ENCODE measurements at regions not wholly inside any gene's neighbourhood (a gene's known extent, or its start where the extent isn't known, plus 50 kb on each side); places are given as distances from the start of the nearest gene placed in this dataset.

DNA sequence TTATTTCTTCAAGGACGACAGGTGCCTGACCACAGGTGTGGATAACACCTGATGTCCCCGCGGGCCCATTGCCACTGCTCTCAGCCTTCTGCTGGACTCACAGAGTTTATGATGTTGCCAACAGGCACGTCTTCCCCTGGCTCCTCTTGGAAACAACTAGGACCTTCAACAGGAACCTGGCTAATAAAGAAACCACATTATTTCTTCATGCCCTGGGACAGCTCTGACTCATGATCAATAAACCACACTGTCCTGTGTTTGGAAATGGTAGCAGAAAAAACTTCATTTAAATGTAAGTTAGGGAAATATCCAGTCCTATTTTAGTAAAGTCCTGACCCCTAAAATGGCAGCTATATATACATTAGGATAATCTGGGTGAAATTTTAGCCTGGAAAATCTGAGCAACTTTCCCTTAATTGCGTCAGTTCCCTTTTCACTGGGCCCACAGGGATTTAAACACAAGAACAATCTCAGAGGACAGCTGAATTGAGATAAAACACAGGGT, 158.9 kb downstream of the VAPA start:
- in situ Hi-C loops (cut with HindIII; ENCODE audit: low sequenced_read_pairs) = no loop called here
- no peak for DNase-seq (ENCODE audit: low spot score)

DNA sequence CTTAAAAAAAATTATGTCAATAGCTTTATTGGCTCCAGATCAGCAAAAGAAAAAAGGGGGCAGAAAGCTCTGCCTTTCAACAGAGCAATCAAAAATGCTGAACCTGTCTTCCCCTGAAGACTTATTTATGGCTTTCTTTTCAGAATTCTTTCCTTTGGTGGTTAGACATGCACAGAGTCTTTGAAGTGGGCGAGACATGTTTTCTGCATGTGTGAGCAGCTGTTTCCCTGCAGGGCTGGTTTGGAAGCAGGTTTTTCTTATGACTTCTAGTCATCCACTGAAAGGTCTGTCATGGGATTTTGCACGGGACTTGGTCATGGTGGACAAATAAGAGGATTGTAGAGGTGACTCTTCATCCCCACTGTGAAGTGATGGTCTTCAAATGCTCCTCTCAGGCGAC, 160.3 kb downstream of the VAPA start:
- no peak for DNase-seq (ENCODE audit: low spot score)
- in situ Hi-C loops (cut with HindIII; ENCODE audit: low sequenced_read_pairs) = no loop called here

DNA sequence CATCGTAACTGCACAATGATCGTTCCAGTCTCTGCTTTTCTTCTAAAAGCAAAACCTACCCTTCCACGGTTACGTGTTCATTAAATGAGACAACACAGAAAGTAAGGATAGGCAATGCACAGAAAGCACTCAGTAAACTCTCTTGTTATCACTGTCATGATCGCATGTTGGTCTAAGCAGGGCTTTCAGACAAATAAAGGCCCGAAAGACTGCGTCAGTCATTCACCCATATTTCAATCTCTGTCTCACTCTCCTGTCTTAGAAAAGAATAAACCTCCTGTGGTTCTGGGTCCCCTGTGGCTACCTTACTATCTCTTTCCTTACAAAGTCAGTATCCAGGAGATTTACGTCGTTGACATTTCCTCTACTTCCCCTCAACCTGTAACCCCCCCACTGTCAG, 160.9 kb downstream of the VAPA start:
- no peak for DNase-seq (ENCODE audit: low spot score)
- in situ Hi-C loops (cut with HindIII; ENCODE audit: low sequenced_read_pairs) = no loop called here

DNA sequence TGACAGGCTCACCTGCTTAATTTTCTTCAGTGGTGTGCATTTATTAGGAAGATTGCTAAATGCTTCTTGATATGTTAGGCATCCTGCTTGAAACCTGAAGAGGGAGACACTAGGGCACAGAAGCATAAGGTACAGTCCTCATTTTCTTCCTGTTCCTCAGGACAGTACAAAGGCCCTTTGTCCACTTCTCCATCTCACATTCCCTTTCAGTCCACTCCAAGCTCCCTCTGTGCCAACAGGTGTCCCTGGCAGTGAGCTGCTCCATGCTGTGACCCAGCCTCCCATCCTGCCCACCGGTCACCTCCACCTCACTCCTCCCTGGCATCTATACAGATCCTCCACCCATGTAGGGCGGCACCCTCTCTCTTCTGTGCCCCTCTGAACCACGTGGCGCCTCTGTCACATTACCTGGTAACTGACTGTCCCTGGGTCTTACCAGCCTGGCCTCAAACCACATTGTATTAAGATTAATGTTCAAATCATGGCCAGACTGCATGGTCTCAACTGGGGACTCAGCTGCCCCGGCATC, 162.8 kb downstream of the VAPA start:
- no peak for DNase-seq (ENCODE audit: low spot score)
- in situ Hi-C loops (cut with HindIII; ENCODE audit: low sequenced_read_pairs) = no loop called here

DNA sequence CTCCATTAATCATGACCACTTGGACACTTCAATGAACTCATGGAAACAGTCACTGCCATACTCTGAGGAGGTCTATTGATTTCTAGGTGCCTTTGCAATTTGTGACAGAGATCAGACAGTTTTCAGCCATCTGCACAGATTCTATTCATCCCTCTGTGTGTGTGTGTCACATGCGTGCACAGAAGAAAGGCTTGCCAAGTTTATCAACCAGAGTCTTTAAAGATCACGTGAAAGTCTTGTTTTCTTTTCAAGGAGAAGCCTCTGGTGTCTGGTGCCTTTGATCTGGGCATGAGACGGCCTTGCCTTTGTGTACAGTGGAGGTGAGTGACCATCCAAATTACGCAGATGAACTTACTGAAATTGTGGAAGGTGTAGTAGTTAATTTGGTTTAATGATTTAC, 164.2 kb downstream of the VAPA start:
- in situ Hi-C loops (cut with HindIII; ENCODE audit: low sequenced_read_pairs) = no loop called here
- DNase-seq (ENCODE audit: low spot score) = no peak

DNA sequence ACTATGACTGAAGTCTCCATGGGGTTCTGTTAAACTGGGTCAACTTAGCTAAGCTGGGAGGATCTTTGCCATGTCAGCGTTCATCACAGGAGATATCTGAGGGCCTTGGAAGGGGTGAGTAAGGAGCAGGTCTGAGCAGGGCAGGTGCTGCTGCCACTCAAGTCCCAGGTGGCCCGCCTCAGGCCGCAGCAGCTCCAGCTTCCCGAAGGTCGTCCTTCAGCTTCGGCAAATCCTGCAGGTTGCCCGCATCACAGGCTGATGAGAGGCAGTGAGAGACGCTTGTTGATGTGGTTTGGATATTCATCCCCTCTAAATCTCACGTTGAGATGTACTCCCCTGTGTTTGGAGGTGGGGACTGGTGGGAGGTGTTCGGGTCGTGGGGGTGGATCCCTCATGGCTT, 166.6 kb downstream of the VAPA start:
- no peak for DNase-seq (ENCODE audit: low spot score)
- in situ Hi-C loops (cut with HindIII; ENCODE audit: low sequenced_read_pairs) = no loop called here

DNA sequence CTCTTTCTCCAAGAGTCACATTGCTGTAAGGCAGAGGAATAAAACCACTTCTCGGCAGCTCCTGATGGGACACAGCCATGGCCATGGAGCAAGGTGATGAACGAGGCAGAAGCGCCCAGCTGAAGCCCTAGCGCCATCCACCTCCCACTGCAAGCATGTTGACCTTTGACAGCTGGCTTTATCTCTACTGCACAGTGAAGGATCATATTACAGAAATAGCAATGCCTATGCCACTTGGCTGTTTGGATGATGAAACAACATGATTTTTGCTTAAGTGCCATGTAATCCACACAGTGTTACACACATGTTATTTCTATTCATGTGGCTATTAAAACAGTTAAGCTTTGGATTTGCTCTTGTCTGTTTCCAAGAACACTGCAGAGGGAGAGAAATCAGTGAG, 167.7 kb downstream of the VAPA start:
- no peak for DNase-seq (ENCODE audit: low spot score)
- in situ Hi-C loops (cut with HindIII; ENCODE audit: low sequenced_read_pairs) = no loop called here

DNA sequence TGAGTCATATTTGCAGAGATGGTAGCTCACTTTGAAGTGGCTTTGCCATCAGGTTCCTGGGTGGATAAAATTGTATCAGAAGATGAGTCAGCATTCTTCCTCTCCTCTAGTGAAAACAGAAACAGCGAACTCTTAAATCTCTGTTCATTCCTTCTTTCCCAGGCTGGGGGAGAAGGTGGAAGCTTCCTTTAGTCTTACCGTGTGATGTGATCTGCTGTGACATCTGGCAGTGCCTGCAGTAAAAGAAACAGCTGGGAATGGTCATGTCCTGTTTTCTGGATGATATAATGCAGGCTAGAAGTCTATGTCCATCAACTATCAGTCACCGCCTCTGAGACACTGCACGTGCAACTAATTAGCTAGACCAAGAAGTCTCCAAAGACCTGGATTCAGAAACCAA, 171.6 kb downstream of the VAPA start:
- DNase-seq (ENCODE audit: low spot score) = no peak
- in situ Hi-C loops (cut with HindIII; ENCODE audit: low sequenced_read_pairs) = no loop called here

DNA sequence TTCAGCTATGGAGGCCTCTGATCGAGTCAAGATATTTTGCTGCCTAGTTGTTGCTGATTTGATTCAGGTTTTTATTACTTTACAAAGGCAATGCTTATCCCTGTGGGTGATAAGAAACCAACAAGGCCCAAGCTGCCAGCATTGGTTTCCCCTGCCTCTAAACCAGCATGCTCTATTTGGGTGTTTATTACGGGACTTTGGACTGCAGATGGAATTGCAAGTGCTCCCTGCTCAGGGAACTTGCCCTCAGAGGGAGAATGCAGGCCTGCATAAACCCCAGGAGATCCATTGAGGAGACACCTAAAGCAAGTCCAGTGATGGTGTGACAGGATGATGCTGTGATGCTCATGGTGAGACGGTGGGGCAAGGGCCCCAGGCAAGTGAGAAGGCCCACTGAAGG, 172.1 kb downstream of the VAPA start:
- in situ Hi-C loops (cut with HindIII; ENCODE audit: low sequenced_read_pairs) = no loop called here
- DNase-seq (ENCODE audit: low spot score) = no peak

DNA sequence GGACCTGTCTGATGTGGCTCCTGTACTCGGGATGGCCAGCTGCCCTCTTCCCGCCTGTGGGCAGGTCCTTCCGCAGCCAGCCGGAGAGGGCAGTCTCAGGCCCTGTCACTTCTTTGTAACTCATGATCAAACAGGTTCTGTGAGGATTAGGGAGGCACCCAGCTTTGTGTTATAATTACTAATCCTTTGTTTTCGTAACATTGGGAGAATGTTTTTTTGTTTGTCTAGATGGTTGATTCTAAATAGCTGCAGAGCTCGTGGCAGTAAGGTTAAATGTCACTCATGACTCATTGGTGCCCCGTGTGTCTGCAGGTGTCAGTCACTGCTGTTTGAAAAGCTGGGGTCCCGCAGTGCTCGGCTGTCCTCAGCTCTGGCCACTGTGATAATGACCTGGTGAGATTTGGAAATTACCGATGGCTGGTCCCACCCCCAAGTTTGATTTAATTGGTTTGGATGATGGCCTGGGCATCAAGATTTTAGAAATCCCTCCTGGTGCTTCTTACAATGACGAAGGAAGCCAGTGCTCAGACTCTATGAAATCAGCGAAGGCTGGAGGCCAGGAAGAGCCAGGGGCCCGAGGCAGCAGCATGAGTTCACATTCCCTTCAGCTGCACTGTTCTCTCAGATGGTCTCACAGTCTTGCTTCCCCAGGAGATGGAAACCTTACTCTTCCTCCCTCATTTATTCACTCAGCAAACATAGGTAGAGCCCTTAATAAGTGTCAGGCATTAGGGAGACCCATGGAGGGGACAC, 172.8 kb downstream of the VAPA start:
- DNase-seq (ENCODE audit: low spot score) = no peak
- in situ Hi-C loops (cut with HindIII; ENCODE audit: low sequenced_read_pairs) = no loop called here

DNA sequence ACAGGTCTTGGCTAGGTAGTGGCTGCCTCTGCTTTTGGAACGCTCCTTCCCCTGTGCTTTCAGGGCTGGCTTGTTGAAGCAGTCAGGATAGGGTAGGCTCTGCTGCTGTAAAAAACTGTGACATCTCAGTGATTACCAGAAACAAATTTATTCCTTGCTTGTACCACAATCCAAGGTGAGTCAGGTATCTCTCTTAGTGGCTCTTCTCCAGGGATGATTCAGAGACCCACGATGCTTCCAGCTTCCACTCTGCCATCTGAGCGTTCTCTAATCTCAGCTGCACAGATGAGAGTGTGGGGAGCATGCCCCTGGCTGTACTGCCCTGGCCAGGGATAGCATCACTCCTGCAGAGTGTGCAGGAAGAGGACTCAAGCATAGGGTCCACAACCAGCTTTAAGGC, 174.9 kb downstream of the VAPA start:
- in situ Hi-C loops (cut with HindIII; ENCODE audit: low sequenced_read_pairs) = no loop called here
- DNase-seq (ENCODE audit: low spot score) = no peak

DNA sequence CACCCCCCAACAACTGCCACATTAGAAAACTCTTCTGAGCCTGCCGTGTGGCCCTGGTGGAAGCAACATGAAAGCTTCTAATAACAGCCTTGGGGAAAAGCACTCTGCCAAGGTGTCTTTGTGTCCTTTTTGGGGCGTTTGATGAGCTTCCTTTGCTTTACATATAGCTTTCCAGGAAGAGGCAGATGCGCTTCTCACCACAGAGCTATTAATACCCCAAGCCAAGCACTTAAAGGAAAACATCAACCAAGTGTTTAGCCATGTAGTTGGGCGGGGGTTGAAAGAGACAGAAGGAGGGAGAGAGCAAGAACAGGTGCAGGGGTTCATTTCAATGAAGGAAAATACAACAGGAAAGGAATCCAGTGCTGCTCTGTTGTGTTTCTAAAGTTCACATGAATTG, 176.1 kb downstream of the VAPA start:
- DNase-seq (ENCODE audit: low spot score) = no peak
- in situ Hi-C loops (cut with HindIII; ENCODE audit: low sequenced_read_pairs) = no loop called here

DNA sequence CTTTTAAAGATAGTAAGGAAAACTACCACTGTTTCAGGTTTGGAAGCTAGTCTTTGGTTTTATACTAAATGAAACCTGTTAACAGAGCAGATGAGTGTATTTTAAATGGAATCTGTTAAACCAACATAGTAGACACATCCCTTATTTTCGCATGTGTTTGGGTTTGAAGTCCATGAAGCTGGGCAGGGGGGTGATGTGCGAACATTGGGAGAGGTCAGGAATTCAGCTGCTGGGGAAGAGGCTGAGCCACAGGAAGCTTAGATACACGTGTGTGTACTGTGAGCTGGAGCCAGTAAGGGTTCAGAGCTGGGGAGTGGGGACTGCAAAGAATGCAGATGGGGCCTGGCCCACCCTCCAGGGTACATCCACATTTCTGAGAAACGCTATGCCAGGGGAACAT, 176.9 kb downstream of the VAPA start:
- DNase-seq (ENCODE audit: low spot score) = no peak
- in situ Hi-C loops (cut with HindIII; ENCODE audit: low sequenced_read_pairs) = no loop called here

DNA sequence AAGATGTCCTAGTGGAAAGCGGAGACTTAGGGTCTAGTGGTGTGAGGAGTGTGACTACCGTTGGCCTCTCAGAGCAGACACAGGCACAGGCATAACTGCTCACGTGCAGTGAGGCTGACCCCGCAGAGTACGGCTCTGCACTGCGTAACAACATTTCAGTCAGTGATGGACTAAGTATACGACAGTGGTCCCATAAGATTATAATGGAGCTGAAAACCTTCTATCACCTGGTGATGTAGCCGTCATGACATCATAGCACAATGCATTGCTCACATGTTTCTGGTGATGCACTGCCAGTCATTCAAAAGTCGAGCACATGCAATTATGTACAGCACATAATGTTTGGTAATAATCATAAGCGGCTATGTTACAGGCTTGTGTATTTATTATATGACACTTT, 179.6 kb downstream of the VAPA start:
- in situ Hi-C loops (cut with HindIII; ENCODE audit: low sequenced_read_pairs) = no loop called here
- no peak for DNase-seq (ENCODE audit: low spot score)

DNA sequence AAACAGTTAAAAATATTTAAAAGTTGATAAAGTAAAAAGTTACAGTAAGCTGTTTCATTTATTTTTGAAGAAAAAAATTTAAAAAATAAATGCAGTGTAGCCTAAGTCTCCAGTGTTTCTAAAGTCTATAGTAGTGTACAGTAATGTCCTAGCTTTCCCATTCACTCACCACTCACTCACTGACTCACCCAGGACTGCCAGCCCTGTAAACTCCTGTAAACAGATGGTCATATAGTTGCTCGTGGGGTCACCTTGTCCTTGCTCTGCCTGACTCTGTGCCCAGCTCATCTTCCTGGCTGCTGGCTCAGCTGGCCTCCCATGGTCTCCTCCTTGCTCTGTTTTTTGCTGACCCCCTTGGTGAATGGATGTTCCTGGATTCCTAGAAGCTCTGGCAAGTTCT, 180.3 kb downstream of the VAPA start:
- in situ Hi-C loops (cut with HindIII; ENCODE audit: low sequenced_read_pairs) = no loop called here
- no peak for DNase-seq (ENCODE audit: low spot score)

DNA sequence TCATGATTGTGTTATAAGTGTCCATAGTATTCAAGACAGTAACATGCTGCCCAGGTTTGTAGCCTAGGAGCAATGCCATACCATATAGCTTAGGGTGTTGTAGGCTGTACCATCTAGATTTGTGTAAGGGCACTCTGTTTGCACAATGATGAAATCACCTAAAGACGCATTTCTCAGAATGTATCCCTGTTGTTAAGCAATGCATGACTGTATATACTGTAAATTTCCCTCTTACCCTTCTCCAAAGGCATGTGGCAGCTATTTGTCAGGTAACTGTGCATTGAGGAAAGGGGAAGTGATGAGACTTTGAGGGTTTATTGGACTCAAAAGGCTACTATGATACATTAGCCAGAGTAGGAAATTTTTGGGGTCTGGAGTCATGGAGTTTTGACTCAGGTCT, 180.8 kb downstream of the VAPA start:
- no peak for DNase-seq (ENCODE audit: low spot score)
- in situ Hi-C loops (cut with HindIII; ENCODE audit: low sequenced_read_pairs) = no loop called here

DNA sequence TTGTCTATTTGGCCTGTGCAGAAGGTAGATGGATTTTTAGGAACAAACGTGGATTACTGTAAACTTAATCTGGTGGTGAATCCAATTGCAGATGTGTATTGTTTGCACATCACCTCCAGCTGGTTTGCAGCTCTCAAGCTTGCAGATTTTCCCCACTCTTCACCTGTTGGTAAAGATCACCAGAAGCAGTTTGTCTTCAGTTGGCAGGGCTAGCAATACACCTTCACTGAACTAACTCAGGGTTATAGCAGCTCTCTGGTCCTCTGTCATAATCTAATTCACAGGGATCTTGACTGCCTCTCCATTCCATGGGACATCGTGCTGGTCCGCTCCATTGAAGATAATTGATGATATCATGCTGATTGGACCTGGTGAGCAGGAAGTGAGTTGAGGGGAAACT, 181.5 kb downstream of the VAPA start:
- no peak for DNase-seq (ENCODE audit: low spot score)
- in situ Hi-C loops (cut with HindIII; ENCODE audit: low sequenced_read_pairs) = no loop called here

DNA sequence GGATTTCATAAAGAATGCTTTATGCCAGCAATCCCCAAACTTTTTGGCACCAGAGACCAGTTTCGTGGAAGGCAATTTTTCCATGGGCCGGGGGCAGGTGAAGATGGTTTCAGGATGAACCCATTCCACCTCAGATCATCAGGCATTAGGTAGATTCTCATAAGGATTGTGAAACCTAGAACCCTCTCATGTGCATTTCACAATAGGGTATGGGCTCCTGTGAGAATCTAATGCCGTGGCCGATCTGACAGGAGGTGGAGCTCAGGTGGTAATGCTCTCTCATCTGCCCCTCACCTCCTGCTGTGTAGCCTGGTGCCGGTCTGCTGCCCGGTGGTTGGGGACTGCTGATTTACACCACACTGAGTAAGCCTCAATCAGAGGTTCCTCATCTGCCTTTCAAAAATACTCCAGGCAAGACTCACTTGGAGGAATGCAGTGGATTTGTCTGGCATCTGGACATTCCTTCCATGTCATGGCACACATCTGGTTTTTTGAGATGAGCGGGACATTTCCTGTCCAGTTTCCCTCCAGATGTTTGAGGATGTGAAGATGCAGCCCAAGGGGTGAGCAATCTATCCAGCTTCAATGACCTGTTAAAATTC, 185.8 kb downstream of the VAPA start:
- no peak for DNase-seq (ENCODE audit: low spot score)
- in situ Hi-C loops (cut with HindIII; ENCODE audit: low sequenced_read_pairs) = no loop called here

DNA sequence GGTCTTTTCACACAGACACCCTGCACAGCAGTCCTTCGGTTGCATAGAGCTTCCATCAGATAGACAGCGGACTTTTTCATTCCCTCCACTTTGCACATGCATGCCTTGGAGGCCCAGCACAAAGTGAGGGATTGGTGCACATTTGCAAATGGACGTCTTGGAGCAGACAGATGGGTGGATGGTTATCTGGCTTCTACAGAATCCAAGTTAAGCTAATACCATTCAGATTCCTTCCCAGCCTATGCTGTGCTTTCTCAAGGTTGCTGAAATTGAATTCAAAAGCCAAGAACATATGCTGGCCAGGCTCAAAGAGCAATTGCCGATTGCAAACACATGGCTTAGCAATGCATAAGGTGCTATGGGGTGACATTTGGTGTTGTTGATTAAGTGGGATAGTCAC, 186.4 kb downstream of the VAPA start:
- no peak for DNase-seq (ENCODE audit: low spot score)
- in situ Hi-C loops (cut with HindIII; ENCODE audit: low sequenced_read_pairs) = no loop called here

DNA sequence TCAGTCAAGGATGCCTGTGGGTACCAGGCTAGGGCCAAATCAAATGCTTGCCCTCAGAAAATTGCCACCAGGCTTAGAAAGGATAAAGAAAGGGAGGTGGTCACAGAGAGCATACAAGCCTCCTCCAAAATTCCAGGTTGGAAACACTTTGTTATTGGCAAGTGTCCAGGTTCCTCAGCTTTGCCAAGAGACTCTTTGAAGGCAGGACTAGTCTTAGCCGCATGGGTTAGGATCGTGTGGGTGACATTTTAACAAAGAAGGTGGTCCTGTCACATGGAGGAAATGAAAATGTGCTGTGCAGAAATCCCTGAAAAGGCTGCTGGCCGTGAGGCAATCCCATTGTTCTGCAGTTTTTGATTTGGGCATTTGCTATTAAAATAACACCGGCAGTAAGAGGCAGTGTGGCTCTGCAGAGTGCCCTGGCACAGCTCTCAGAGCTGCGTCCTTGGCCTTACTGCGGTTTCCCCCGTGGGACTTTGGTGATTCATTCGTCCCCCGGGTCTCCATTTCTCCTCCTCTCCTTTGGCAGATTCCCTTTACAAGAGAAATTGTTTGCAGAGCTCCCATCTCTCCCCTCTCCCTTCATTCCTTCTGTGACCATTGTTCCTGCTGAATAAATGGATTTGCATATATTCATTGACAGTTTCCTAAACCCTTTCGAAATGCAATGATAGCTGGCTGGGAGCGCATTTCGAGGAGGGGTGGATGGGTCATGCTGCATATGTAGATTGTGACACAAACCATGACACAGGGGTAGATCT, 187.3 kb downstream of the VAPA start:
- in situ Hi-C loops (cut with HindIII; ENCODE audit: low sequenced_read_pairs) = no loop called here
- DNase-seq (ENCODE audit: low spot score) = no peak

Data from G401 (cell line).